HG02610 (cell line): ENCODE measurements at regions not wholly inside any gene's neighbourhood (a gene's known extent, or its start where the extent isn't known, plus 50 kb on each side); places are given as distances from the start of the nearest gene placed in this dataset.

Experiments used
- ATAC-seq: cut with Tn5 transposase; IDR thresholded peaks from one replicate; pipeline ENCODE4 v1.9.1; 2021; ENCODE audit warnings: mild to moderate bottlenecking, moderate library complexity; ENCODE audit not compliant: unreplicated experiment

- ATAC-seq, result no peak
These were observed 232.6 kb upstream of the ANKRD55 start for GRCh38 chr5:56465769-56466135.

GRCh38 chr5:56464935-56465768, 232.0 kb upstream of the ANKRD55 start:
- no peak for ATAC-seq

GRCh38 chr5:56463944-56464571, 230.9 kb upstream of the ANKRD55 start:
- no peak for ATAC-seq

DNA sequence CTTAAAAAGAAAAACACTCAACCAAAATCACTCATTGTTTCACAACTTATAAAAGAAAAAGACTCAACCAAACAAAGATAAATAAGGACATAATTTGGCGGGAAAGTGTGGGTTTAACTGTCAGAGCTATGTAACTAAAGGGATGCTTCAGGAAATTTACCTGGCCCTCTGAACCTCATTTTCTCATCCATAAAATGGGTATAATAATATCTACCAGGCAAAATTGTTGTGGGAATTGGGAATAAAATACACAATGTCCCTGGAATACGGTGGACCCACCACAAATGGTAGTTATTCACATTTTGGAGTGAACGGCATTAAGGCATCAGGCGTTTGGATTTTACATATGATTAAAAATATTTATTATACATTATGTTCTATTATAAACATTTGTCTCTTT, 228.5 kb upstream of the ANKRD55 start:
- no peak for ATAC-seq

GRCh38 chr5:56460681-56461191, 227.6 kb upstream of the ANKRD55 start:
- no peak for ATAC-seq

DNA sequence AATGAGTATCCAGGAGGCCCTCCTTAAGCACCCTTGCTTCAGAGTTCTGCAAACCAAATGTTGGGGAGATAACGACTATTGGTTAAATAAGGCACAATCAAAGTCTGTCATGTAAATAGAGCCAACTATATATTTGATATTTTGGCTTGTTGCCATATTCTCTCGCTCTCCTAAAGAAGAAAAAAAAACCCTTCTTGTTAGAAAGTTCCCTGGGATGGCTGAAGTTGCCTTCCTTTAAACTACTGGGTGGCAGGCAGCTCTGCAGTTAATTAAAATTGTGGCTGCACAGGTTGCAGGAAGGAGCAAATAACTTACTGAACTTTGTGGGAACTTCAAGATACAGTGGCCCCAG, 227.0 kb upstream of the ANKRD55 start:
- no peak for ATAC-seq

DNA sequence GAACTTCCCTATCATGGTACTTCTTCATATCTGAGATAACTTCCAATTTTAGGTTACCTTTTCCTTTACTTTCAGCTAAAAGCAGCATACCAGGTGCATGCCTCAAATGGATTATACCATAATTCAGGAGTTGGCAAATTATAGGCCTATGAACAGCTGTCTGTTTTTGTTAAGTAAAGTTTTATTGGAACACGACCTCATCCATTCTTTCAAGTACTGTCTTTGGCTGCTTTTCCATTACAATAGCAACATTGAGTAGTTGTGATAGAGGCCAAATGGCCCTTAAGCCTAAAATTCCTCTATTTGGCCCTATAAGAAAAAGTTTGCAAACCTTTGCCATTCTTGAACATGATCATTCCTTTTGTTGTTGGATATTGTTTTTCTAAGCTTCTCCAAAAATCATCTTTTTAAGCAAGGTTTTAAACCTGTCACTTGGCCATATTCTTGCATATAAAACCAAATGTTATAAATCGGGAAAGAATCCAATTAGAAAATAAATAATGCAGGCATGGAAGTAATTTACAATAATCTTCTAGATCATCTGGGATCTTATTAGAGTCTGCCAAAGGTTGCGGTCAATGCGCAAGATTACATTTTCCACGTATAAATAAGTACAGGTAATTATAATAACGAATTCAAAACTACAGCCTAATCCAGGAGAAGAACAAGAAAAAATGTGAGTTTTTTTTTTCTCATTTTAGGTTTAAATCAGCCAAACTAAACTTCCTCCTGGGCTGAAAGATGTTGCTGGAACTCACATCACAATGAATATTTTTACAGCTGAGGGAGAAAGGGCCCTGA, 226.5 kb upstream of the ANKRD55 start:
- no peak for ATAC-seq

GRCh38 chr5:56457887-56458812, 225.0 kb upstream of the ANKRD55 start:
- ATAC-seq, result no peak

DNA sequence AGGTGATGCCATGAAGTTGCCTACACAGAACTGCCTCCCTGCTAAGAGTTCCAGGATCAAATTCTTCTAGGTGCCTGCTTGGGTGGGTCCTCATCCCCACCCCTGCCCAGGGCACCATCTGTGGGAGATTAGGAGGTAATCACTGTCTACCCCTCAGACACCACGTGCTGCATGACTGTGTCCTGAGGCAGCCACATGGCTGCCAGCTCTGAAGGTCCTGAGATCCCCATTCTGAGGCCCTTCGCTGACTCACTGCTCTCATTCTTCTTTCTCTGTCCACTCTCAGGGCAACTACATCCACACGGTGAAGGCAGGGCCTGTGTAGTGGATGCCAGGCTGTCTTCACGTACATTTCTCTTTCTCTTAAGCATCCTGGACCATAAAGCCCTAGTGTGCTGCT, 222.9 kb upstream of the ANKRD55 start:
- ATAC-seq, result no peak

GRCh38 chr5:56455417-56455816, 222.3 kb upstream of the ANKRD55 start:
- ATAC-seq, result no peak

- no peak for ATAC-seq
These were observed 221.2 kb upstream of the ANKRD55 start for GRCh38 chr5:56454219-56454862.

- no peak for ATAC-seq
These were observed 218.6 kb upstream of the ANKRD55 start for GRCh38 chr5:56451742-56452141.

- ATAC-seq, result no peak
These were observed 217.6 kb upstream of the ANKRD55 start for GRCh38 chr5:56450766-56451165.

DNA sequence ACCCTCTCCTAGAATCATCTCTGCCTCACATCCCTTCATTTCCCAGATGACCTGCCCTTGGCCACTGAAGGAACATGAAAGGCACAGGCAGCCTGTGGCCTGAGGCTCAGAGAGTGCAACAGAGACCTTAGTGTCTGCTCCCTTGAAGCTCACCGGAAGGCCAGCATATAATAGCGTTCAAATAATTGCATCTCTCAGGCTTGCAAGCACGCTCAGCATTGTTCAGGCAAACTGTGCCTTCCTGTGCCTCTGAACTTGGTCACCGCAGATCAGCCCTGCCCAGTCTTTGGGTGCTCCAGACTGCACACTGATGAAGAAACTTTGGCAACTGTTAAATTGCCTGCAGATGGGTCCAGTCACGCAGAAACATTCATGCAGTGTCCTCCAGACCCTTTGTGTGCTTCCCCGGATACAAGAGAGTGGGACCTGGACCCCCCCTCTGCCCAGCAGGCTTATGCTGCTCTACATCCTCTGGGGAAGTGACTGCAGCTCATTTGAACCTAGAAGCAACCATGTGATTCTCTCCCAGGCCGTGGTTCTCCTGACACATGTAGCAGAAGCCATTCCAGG, 216.0 kb upstream of the ANKRD55 start:
- no peak for ATAC-seq

DNA sequence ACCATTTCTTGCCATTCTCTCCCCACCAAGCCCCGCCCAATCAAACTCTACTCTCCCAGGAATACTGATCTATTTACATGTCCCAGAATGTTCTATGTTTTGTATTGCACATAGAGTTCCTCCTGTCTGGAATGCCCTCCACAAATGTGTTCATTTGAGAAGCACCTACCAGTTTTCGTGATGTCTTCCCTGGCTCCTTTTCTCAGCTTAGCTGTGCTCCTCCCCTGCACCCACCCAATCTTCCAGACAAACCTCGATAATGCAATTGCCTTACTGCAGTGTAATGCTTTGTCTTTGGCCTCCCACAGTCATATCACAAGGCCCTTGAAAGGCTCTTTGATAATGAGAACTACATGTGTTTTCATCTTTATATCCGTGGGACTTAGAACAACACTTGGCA, 214.5 kb upstream of the ANKRD55 start:
- ATAC-seq, result no peak

- ATAC-seq, result no peak
These were observed 214.1 kb upstream of the ANKRD55 start for GRCh38 chr5:56447232-56447631.

- no peak for ATAC-seq
These were observed 213.6 kb upstream of the ANKRD55 start for GRCh38 chr5:56446728-56447127.

DNA sequence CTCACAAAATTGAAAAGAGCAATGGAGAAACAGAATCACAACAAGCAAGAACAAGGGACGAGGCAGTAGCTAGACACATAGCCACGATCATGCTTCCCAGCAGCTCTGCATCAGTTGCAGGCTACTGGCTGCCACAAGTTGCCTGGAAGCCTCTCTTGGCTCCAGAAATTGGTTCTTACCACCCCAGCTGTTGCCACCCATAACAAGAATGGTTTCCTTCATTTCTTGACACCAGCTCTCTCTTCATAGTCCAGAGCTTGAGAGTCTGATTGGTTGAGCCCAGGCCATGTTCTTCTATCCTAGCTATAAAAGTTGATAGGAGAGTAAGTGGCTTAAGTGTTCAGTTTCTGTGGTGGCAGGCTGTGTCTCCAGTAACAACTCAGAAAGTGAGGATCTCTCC, 210.7 kb upstream of the ANKRD55 start:
- ATAC-seq, result no peak

DNA sequence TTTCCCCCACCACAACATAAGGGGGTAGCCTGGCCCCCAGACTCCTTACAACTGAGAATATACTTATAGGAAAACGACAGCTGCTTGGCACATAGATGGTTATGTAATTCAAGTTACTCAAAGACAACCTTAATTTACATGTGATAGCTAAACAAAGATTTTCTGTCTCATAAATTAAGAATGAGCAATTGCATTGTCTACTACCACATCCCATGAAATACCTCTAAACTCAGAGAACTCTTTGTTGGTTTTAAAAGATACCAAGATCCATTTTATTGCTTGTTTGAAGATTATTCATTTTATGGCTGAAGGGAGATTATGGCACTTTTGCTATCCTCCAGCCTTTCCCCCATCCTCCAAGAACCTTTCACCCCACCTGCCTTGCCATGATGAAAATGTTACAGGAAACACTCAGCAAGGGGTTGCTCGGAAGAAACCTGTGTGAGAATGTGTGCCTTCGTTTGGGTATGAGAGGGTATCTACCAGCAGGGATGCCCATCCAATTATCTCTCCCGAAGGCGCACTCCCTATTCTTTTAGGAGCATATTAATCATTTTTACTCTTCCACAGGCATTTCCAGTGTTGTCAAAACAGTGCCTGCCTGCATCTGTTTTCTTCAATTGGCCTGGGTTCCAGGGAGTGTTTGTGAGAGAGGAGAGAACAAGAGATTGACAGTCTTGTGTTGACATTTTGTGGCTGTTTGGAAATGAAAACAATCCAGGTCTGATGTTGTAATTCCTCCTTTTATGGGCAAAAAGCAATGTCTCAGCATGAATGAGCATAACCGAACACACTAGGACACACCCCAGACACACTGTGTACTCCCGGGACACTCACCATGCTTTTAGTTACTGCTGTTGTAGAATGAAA, 208.0 kb upstream of the ANKRD55 start:
- ATAC-seq, result no peak
